Stimulated activated CD4-positive, alpha-beta T cell treated with anti-CD3 and anti-CD28 coated beads, Interleukin-15, amount 100 ng/mL, for 1 hour (primary cell): ENCODE measurements at regions not wholly inside any gene's neighbourhood (a gene's known extent, or its start where the extent isn't known, plus 50 kb on each side); places are given as distances from the start of the nearest gene placed in this dataset.

ENCODE experiments used
- DNase-seq, 2 donors: peaks; one replicate each; pipeline ENCODE4 v3.0.0-alpha.2; 2020; ENCODE audit warnings: low read depth in 1 of 2, low spot score in 1 of 2

- no peak for DNase-seq
These were observed 65.5 kb downstream of the ADRA2C start for GRCh38 chr4:3831529-3832150.

GRCh38 chr4:3832536-3833220 lies 66.5 kb downstream of the ADRA2C start:
- no peak for DNase-seq

GRCh38 chr4:3833326-3833989 lies 67.3 kb downstream of the ADRA2C start:
- no peak for DNase-seq

- no peak for DNase-seq
These were observed 68.0 kb downstream of the ADRA2C start for GRCh38 chr4:3834186-3834662.

- DNase-seq: no peak
These were observed 68.7 kb downstream of the ADRA2C start for GRCh38 chr4:3834663-3835521.

- no peak for DNase-seq
These were observed 69.6 kb downstream of the ADRA2C start for GRCh38 chr4:3835527-3836405.

GRCh38 chr4:3836406-3836755 lies 70.2 kb downstream of the ADRA2C start:
- no peak for DNase-seq

GRCh38 chr4:3836756-3837601 lies 70.8 kb downstream of the ADRA2C start:
- DNase-seq: no peak

- no peak for DNase-seq
These were observed 72.5 kb downstream of the ADRA2C start for GRCh38 chr4:3838437-3839380.

- DNase-seq: no peak
These were observed 79.0 kb downstream of the ADRA2C start for GRCh38 chr4:3845094-3845743.

- no peak for DNase-seq
These were observed 79.7 kb downstream of the ADRA2C start for GRCh38 chr4:3845744-3846429.

- no peak for DNase-seq
These were observed 81.2 kb downstream of the ADRA2C start for GRCh38 chr4:3847211-3847940.

GRCh38 chr4:3848323-3848722 lies 82.1 kb downstream of the ADRA2C start:
- DNase-seq: no peak

- no peak for DNase-seq
These were observed 83.0 kb downstream of the ADRA2C start for GRCh38 chr4:3849140-3849539.

GRCh38 chr4:3850128-3850527 lies 83.9 kb downstream of the ADRA2C start:
- no peak for DNase-seq

GRCh38 chr4:3851211-3851610 lies 85.0 kb downstream of the ADRA2C start:
- no peak for DNase-seq

GRCh38 chr4:3851881-3852280 lies 85.7 kb downstream of the ADRA2C start:
- no peak for DNase-seq
